ENCODE measurements at regions not wholly inside any gene's neighbourhood (a gene's known extent, or its start where the extent isn't known, plus 50 kb on each side); places are given as distances from the start of the nearest gene placed in this dataset.

DNA sequence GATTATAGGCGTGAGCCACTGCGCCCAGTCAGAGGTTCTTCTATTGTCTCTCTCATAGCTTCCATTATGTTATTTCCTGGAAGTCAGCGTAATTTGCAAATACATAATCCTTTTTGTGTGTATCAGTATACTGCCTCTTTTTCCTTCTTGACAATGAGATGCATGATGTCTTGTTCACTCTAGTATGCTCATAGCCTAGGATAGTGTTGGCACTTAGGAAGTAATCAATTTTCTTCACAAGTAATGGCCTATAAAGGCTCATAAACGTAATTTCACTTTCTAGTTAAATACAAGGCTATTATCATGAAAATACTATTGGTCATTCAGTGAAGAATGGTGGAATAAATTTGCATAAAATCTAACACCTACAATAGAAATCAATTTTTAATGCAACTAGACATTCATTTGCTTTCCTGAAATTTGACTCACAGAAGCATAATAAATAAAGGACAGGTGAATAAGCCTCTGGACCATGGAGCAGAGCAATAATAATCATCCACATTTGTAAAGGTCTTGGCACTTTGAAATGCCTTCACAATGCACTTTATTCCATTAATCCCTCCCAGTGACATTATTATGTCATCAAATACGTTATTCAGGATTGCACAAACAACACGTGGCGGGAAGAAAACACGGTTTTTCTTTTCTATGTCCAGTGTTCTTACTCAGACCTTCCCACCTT is 366.9 kb upstream of the BTBD3 start:
- H4K5ac ChIP-seq (ENCODE audit: low read depth, low read length), result no peak overlapping the region
- no peak overlapping the region for H2AK5ac ChIP-seq (ENCODE audit: low read depth, low read length)
- no peak overlapping the region for H3K9ac ChIP-seq (ENCODE audit: low read depth, low read length)
- no peak overlapping the region for H3K18ac ChIP-seq (ENCODE audit: low read depth, low read length)
- H2BK20ac ChIP-seq (ENCODE audit: low read depth, low read length), result no peak overlapping the region
- no peaks in the 10 kb centered on the region for H3K9me3 ChIP-seq (ENCODE audit: control insufficient read depth, insufficient read depth, low read length)
- no peaks in the 10 kb centered on the region for H3K79me1 ChIP-seq (ENCODE audit: low read depth in 1 of 2, low read length in 2 of 2)
- no peaks in the 10 kb centered on the region for H3K36me3 ChIP-seq (ENCODE audit: control insufficient read depth, insufficient read depth, low read length)
- H3K4me3 ChIP-seq (ENCODE audit: insufficient read depth, low read depth, low read length), result no peak overlapping the region
- in situ Hi-C loops (cut with MboI; ENCODE audit: low sequenced_read_pairs), result loop anchor here (10.0 kb wide), 1 partner anchor 1576 kb away; no protein-coding TSS in a partner anchor
- H2AK9ac ChIP-seq (replicated peaks; ENCODE audit: low read depth, low read length, poor library complexity), result no peak overlapping the region
- no peak overlapping the region for H4K8ac ChIP-seq (ENCODE audit: low read depth in 2 of 2, low read length in 2 of 2)
- H2BK15ac ChIP-seq (ENCODE audit: low read depth, low read length), result no peak overlapping the region
- H3K14ac ChIP-seq (replicated peaks; ENCODE audit: low read depth, low read length), result no peak overlapping the region
- dilution Hi-C loops (cut with HindIII; ENCODE audit: low sequenced_read_pairs, unreplicated experiment), result no loop called here
- no peak overlapping the region for H3K4me2 ChIP-seq (ENCODE audit: low read depth, low read length)
- ChIA-PET POLR2A (ENCODE audit: unreplicated experiment) (no interaction called here), CTCF (no interaction called here)
- DNase-seq (no peak), ATAC-seq (ENCODE audit: low read depth) (no peak)
- H3K23ac ChIP-seq (ENCODE audit: low read depth, low read length), result no peak overlapping the region
- 20% methylated on average over 1 of the region's 8 CpGs; no CpG with 5 or more reads in 1 of the 2 experiments for WGBS, 2 experiments (ENCODE audit: extremely low coverage in 2 of 2, insufficient read length in 1 of 2)
- no peaks in the 10 kb centered on the region for H3K9me1 ChIP-seq (ENCODE audit: insufficient read depth, low read length)
- H4K20me1 ChIP-seq (ENCODE audit: insufficient read depth, low read length), result no peaks in the 10 kb centered on the region
- H3K56ac ChIP-seq (ENCODE audit: extremely low read depth, insufficient read depth, low read length), result no peak overlapping the region
- no peak overlapping the region for H2BK5ac ChIP-seq (ENCODE audit: low read depth, low read length, poor library complexity, severe bottlenecking)
- no peak overlapping the region for H2AFZ ChIP-seq (replicated peaks; ENCODE audit: low read length, poor library complexity)
- TF ChIP-seq CHD1 (IDR thresholded peaks at IDR 0.05; ENCODE audit: low read depth, low read length) (no peak), MAFK (IDR thresholded peaks at IDR 0.05; ENCODE audit: low read depth, low read length) (no peak)
- intact Hi-C loops (cut with micrococcal nuclease), result no loop called here
- no peaks in the 10 kb centered on the region for H3K4me1 ChIP-seq (ENCODE audit: control insufficient read depth, insufficient read depth, low read length)
- H4K91ac ChIP-seq (ENCODE audit: insufficient read depth, low read depth, low read length), result no peak overlapping the region
- H3K27ac ChIP-seq (ENCODE audit: insufficient read depth, low read length), result no peak overlapping the region
- H2BK120ac ChIP-seq (ENCODE audit: low read depth, low read length), result no peak overlapping the region
- H3K27me3 ChIP-seq (ENCODE audit: control insufficient read depth, insufficient read depth, low read length), result peaks cover 6% of the 10 kb centered on the region
- BruUV-seq (replicated peaks), result no TSS peak
- H3K4ac ChIP-seq (ENCODE audit: low read depth, low read length), result no peak overlapping the region
